GM19351 (cell line): ENCODE measurements at regions not wholly inside any gene's neighbourhood (a gene's known extent, or its start where the extent isn't known, plus 50 kb on each side); places are given as distances from the start of the nearest gene placed in this dataset.
"Not testable (repeated sequence)": the region's sequence is repeated elsewhere in the genome, so short reads cannot be mapped to it uniquely, and the experiment has no call there.

Experiments
- ATAC-seq: cut with Tn5 transposase; IDR thresholded peaks from one replicate; pipeline ENCODE4 v1.9.1; 2021; ENCODE audit warnings: mild to moderate bottlenecking, moderate library complexity; ENCODE audit not compliant: unreplicated experiment

GRCh38 chr2:64792995-64793639 lies 139.4 kb upstream of the SERTAD2 start:
- no peak for ATAC-seq

- peak; percentile 65 for ATAC-seq
Observed at GRCh38 chr2:64793701-64794100, 140.0 kb upstream of the SERTAD2 start.

- no peak for ATAC-seq
Observed at GRCh38 chr2:64794426-64794995, 140.8 kb upstream of the SERTAD2 start.

GRCh38 chr2:64795024-64795592 lies 141.4 kb upstream of the SERTAD2 start:
- no peak for ATAC-seq

GRCh38 chr2:64796926-64797325 lies 143.2 kb upstream of the SERTAD2 start:
- no peak for ATAC-seq

- ATAC-seq: no peak
Observed at GRCh38 chr2:64797881-64798575, 144.3 kb upstream of the SERTAD2 start.

- no peak for ATAC-seq
Observed at GRCh38 chr2:64799592-64800252, 146.0 kb upstream of the SERTAD2 start.

- no peak for ATAC-seq
Observed at GRCh38 chr2:64803776-64804175, 150.1 kb upstream of the SERTAD2 start.

GRCh38 chr2:64804651-64805050 lies 150.9 kb upstream of the SERTAD2 start:
- no peak for ATAC-seq

- peak; percentile 94 for ATAC-seq
Observed at GRCh38 chr2:64807417-64807816, 153.7 kb upstream of the SERTAD2 start.

- ATAC-seq: no peak
Observed at GRCh38 chr2:64808092-64808491, 154.4 kb upstream of the SERTAD2 start.

- ATAC-seq: no peak
Observed at GRCh38 chr2:64808754-64809153, 155.0 kb upstream of the SERTAD2 start.

- no peak for ATAC-seq
Observed at GRCh38 chr2:64809216-64809615, 155.5 kb upstream of the SERTAD2 start.

GRCh38 chr2:64812285-64812684 lies 158.6 kb upstream of the SERTAD2 start:
- no peak for ATAC-seq

- ATAC-seq: no peak
Observed at GRCh38 chr2:64814007-64814406, 160.3 kb upstream of the SERTAD2 start.

GRCh38 chr2:64816526-64816925 lies 162.8 kb upstream of the SERTAD2 start:
- ATAC-seq: not testable (repeated sequence)

- ATAC-seq: no peak
Observed at GRCh38 chr2:64817453-64817852, 163.7 kb upstream of the SERTAD2 start.

GRCh38 chr2:64818664-64819060 lies 164.9 kb upstream of the SERTAD2 start:
- ATAC-seq: no peak

GRCh38 chr2:64819361-64819760 lies 165.6 kb upstream of the SERTAD2 start:
- ATAC-seq: no peak

- ATAC-seq: peak; percentile 96
Observed at GRCh38 chr2:64819774-64820688, 166.3 kb upstream of the SERTAD2 start.
